NCI-H2227 (cell line): ENCODE measurements at regions not wholly inside any gene's neighbourhood (a gene's known extent, or its start where the extent isn't known, plus 50 kb on each side); places are given as distances from the start of the nearest gene placed in this dataset.

Experiments used
- DNase-seq: peaks from one replicate; lab custom pipeline; 2025; ENCODE audit not compliant: unreplicated experiment; lab: John Stamatoyannopoulos, UW

- no peak for DNase-seq
Measured at GRCh38 chr22:45094081-45094720, 69.5 kb upstream of the NUP50 start.

GRCh38 chr22:45094825-45095224 is 68.9 kb upstream of the NUP50 start:
- no peak for DNase-seq

- peak; percentile 72 for DNase-seq
Measured at GRCh38 chr22:45096256-45096907, 67.3 kb upstream of the NUP50 start.

GRCh38 chr22:45097061-45097460 is 66.7 kb upstream of the NUP50 start:
- no peak for DNase-seq

GRCh38 chr22:45098056-45098455 is 65.7 kb upstream of the NUP50 start:
- no peak for DNase-seq

- DNase-seq, result no peak
Measured at GRCh38 chr22:45099961-45100360, 63.8 kb upstream of the NUP50 start.

- peak; percentile 53 for DNase-seq
Measured at GRCh38 chr22:45101515-45102227, 62.1 kb upstream of the NUP50 start.

GRCh38 chr22:45102896-45103420 is 60.8 kb upstream of the NUP50 start:
- DNase-seq, result no peak

- DNase-seq, result no peak
Measured at GRCh38 chr22:45103756-45104155, 60.0 kb upstream of the NUP50 start.

GRCh38 chr22:45104313-45104712 is 59.4 kb upstream of the NUP50 start:
- DNase-seq, result no peak

GRCh38 chr22:45105281-45105702 is 58.4 kb upstream of the NUP50 start:
- no peak for DNase-seq

GRCh38 chr22:45107671-45108070 is 56.1 kb upstream of the NUP50 start:
- DNase-seq, result no peak

- no peak for DNase-seq
Measured at GRCh38 chr22:45112136-45112879, 51.4 kb upstream of the NUP50 start.
